GM19463 (cell line): ENCODE measurements at regions not wholly inside any gene's neighbourhood (a gene's known extent, or its start where the extent isn't known, plus 50 kb on each side); places are given as distances from the start of the nearest gene placed in this dataset.
A peak's percentile ranks its signal among the peaks of the same experiment; 100 is the strongest.
"Not testable (repeated sequence)": the region's sequence is repeated elsewhere in the genome, so short reads cannot be mapped to it uniquely, and the experiment has no call there.

ENCODE experiments used
- ATAC-seq: cut with Tn5 transposase; IDR thresholded peaks from one replicate; pipeline ENCODE4 v1.9.1; 2021; ENCODE audit warnings: mild to moderate bottlenecking, moderate library complexity; ENCODE audit not compliant: unreplicated experiment

- no peak for ATAC-seq
Measured at GRCh38 chr18:39480494-39481195, 1915.0 kb upstream of the CELF4 start.

DNA sequence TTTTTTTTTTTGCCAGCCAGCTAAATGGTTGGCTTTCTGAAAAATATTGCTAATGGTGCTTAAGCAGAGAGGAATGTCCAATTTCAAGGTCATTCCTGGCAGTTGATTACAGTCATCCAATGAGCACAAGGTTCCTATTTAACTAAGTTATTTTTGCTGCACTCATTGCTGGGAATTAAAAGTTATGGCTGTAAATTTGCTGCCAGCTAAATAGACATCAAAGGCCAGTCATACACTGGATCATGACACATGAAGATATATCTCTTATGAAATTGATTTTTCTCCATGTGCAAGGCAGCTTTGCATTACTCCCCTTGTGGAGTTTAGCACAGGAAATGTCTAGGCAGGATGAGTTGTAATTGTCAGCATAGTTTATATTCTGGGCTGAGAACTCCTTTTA is 1898.4 kb upstream of the CELF4 start:
- no peak for ATAC-seq

DNA sequence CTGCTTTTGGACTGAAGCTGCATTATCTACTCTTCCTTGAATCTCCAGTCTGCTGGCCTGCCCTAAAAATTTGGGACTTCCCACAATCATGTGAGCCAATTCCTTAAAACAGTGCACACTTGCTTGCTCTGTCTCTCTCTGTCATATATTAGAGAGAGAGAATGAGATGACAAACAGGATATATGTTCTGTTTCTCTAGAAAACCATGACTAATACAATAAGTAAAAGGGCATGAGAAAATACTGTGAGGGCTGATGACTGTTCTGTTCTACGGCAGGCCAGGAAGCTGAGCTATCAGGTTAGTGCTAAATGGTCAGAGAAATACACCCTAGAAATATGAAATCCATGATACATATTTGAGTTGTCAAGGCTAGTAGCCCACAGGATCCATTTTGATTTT is 1896.8 kb upstream of the CELF4 start:
- ATAC-seq = no peak

- no peak for ATAC-seq
Measured at GRCh38 chr18:39460136-39460535, 1894.5 kb upstream of the CELF4 start.

DNA sequence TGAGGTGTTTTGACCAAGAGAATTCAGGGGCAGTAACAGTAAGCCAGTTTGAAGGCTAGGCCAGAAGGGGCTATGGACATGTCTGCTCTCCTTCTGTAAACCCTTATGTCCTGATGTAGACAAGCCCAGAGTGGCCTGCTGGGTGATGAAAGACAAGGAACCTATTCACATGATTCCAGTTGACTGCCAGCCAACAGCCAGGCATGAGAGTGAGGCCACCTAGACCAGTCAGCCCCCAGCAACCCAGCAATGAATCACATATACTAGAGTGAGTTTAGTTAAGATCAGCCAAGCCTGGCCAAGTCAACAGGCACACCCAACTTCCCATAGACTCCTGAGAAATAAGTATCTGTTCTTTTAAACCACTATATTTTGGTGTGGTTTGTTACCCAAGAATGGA is 1889.7 kb upstream of the CELF4 start:
- no peak for ATAC-seq

DNA sequence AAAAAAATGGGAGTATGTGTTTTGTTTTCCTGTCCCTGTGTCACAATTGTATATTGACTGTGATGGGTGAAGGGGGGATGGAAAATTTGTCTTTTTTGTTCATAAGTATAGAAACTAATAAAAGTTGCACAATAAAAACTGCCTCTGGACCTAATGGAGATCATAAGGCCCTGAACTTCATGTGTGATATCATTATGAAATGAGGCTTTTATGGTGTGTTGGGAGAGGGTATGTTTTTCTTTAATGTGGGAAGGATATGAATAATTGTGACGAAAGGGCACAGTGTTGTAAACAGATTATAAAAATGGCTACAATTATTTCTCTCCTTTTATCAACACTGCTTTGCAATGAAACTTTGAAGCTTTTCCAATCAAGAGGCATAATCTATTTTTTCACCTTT is 1889.3 kb upstream of the CELF4 start:
- ATAC-seq = no peak

DNA sequence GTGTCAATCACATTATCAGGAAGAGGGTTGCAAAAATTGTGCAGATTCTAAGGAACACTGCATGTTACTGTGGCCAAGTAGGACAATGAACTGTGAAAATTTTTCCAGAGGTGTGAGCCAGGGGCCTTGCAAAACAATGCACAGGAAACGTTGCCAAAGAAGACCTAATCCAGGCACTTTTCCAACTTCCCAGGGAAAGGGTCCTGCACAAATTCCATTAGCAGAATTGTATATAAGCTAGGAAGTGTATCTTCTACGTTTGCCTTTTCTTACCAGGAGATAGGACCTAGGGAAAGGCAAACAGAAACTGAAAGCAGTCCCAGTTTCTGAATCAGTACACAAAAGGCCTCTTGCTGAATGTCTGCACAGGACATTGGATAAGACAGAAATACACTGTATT is 1888.3 kb upstream of the CELF4 start:
- no peak for ATAC-seq

- ATAC-seq = no peak
Measured at GRCh38 chr18:39453356-39453755, 1887.8 kb upstream of the CELF4 start.

DNA sequence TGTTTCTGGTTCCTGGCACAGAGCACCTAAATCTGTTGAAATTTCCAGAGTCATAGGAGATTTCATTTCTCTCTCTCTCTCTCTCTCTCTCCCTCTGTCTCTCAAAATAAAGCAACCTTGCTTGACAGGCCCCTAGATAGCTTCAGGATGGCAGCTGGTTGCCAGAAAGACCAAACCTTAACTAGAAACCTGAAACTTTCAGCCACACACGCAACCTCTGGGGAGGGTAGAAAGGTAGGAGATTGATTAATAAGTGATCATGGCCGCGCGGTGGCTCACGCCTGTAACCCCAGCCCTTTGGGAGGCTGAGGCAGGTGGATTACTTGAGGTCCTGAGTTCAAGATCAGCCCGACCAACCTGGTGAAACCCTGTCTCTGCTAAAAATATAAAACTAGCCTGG is 1885.4 kb upstream of the CELF4 start:
- no peak for ATAC-seq

- no peak for ATAC-seq
Measured at GRCh38 chr18:39449566-39449965, 1884.0 kb upstream of the CELF4 start.

GRCh38 chr18:39448942-39449341 is 1883.3 kb upstream of the CELF4 start:
- ATAC-seq = no peak

DNA sequence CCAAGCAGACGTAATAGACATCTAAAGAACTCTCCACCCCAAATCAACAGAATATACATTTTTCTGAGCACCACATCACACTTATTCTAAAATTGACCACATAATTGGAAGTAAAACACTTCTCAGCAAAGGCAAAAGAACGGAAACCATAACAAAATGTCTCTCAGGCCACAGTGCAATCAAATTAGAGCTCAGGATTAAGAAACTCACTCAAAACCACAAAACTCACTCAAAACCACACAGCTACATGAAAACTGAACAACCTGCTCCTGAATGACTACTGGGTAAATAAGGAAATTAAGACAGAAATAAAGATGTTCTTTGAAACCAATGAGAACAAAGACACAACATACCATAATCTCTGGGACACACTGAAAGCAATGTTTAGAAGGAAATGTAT is 1879.4 kb upstream of the CELF4 start:
- ATAC-seq = not testable (repeated sequence)

GRCh38 chr18:39441648-39442047 is 1876.0 kb upstream of the CELF4 start:
- ATAC-seq = no peak

DNA sequence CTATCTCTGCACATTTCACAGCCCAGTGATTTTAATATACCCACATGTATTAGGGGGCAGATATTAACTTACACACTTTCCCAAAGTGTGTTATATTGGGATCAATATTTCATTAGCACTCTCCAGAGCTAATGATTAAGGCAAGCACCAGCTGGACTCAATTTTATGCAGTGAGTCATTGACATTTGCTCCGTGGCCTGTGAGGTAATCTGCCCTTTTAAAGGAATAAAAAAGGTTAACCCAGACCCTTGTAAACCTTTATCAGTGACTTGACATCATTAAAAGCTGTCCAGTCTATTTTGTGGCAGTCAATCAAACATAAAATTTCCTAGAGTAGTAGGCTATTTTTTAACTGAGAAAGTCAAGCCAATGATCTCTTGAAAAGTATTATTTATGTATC is 1870.4 kb upstream of the CELF4 start:
- no peak for ATAC-seq

DNA sequence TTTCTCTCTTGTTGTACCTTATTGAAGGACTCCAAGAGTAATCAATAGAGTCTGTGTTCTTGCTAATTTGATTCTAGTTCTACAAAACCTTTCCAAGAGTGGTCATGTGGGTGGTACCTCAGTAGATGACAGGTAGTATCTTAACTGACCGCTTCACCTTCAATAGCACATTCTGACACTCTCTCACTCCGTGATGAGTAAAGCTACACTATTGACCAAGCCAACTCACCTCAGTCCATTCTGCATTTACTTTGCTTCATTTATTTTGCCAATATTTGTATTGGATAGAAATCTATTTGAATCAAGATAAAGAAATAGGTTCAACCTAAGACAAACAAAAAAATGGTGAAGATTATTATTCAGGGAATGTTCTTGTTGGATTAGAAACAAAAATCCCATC is 1869.6 kb upstream of the CELF4 start:
- no peak for ATAC-seq

- no peak for ATAC-seq
Measured at GRCh38 chr18:39434223-39434920, 1868.8 kb upstream of the CELF4 start.

DNA sequence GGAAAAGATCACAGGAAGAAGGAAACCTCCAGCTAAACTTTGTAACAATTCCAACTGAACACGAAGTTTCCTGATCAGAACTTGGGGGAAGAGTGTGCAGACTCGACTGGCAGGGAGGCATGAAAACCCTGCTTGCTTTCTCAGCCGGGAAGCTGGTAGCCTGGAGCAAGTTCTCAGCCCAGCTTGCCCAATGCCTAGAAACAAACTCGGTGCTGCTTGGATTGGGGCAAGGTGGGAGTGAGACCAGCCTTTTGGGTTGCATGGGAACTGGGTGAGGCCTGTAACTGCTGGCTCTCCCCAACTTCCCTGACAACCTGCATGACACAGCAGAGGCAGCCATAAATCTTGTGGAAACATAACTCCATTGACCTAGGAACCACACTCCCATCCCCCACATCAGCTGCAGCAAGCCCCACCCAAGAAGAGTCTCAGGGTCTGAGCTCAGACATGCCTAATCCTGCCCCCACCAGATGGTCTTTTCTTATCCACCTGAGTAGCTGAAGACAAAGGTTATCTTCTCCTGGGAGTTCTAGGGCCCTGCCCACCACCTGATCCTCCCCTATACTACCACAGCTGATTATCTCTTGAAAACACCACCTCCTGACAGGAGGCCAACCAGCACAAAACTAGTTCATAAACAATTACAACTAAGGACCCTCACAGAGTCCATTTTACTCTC is 1859.7 kb upstream of the CELF4 start:
- no peak for ATAC-seq

- ATAC-seq = no peak
Measured at GRCh38 chr18:39424261-39424660, 1858.7 kb upstream of the CELF4 start.

- no peak for ATAC-seq
Measured at GRCh38 chr18:39421276-39421675, 1855.7 kb upstream of the CELF4 start.

DNA sequence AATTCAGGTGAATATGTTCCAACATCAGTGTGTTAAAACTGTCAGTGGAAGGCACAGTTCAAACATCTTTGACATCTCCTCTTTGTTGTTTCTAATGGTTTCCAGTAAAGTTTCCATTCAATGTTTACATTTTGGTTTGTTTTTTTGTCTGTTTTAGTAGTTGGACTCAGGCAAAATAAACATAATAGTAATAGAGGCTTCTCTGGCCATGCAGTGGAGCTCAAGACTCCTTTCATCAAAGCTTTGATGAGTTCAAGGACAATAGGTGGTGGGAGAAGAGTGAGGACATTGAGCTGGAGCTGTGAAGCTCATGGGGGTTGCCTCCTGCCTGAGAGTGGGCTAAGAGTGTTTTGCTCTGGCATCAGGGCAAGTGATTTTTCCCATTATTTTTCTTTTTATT is 1853.7 kb upstream of the CELF4 start:
- no peak for ATAC-seq

GRCh38 chr18:39415471-39415870 is 1849.9 kb upstream of the CELF4 start:
- no peak for ATAC-seq

DNA sequence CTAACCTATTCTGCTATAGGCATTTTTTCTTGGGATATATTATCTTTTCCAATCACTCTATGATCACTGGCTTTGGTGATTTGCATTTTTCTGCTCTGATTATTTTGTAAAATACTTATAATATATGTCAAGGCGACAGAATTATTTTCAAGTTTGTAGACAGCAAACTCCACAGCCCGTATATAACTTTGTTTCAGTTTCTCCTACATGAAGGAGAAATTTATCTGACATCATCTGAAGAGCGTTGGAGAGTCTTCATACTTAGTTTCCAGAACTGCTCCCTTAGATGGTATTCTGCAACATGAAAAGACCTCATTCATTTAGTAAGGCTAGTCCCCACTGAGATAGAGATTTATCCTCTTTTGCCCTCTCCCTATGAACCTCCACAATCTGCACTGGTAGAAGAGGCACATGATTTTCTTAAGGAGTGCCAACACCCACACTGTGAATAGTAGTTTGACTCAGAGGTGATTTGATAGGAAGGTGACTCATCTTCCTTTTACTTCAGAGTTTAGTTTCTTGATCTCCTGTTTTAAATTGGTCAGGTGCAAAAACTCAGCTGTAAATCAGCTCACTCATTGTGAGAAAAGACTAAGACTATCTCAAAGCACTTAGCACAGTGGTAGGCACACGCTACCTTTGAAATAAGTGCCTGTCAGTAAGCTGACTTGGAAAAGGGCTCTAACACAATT is 1848.6 kb upstream of the CELF4 start:
- peak; percentile 57 for ATAC-seq
